ENCODE measurements at regions not wholly inside any gene's neighbourhood (a gene's known extent, or its start where the extent isn't known, plus 50 kb on each side); places are given as distances from the start of the nearest gene placed in this dataset.

GRCh38 chr12:97335115-97335514 is 127.5 kb upstream of the RMST start:
- TF ChIP-seq SUZ12 (IDR thresholded peaks at IDR 0.05; ENCODE audit: extremely low read depth, insufficient read depth, insufficient read length) (no peak), ZNF274 (IDR thresholded peaks at IDR 0.05; ENCODE audit: low read depth, low read length) (no peak), YY1 (IDR thresholded peaks at IDR 0.05; ENCODE audit: insufficient read depth, insufficient read length) (no peak)
